Activated CD4-positive, alpha-beta T cell treated with anti-CD3 and anti-CD28 coated beads for 4 hours (primary cell): ENCODE measurements at regions not wholly inside any gene's neighbourhood (a gene's known extent, or its start where the extent isn't known, plus 50 kb on each side); places are given as distances from the start of the nearest gene placed in this dataset.

Experiments
- DNase-seq, 2 donors: peaks; one replicate each; pipeline ENCODE4 v3.0.0-alpha.2; 2020

DNA sequence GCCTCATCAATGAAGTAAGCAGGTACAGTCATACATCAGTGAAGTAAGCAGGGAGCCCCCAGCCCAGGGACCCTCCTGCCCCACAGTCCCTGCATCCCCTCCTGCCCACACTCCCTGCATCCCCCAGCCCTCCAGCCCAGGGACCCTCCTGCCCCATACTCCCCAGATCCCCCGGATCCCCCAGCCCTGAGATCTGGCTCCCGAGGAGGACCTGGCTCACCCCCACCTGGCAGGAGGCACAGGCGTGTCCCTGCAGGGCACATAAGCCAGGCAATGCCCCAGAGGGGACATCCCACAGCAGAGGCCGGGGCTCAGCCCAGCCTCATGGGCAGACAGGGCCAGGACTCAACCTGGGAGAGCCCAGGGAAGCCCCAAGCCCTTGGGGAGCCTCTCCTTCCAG lies 53.6 kb upstream of the TPM4 start:
- DNase-seq, result no peak

- DNase-seq, result no peak
Observed at GRCh38 chr19:16023146-16023915, 53.0 kb upstream of the TPM4 start.

GRCh38 chr19:16024266-16025107 lies 51.8 kb upstream of the TPM4 start:
- no peak for DNase-seq

- DNase-seq, result no peak
Observed at GRCh38 chr19:16025108-16026101, 50.9 kb upstream of the TPM4 start.

- no peak for DNase-seq
Observed at GRCh38 chr19:16026131-16026530, 50.2 kb upstream of the TPM4 start.
